ENCODE measurements at regions not wholly inside any gene's neighbourhood (a gene's known extent, or its start where the extent isn't known, plus 50 kb on each side); places are given as distances from the start of the nearest gene placed in this dataset.

- Histone ChIP-seq H3K56ac (ENCODE audit: extremely low read depth, insufficient read depth, low read length) (no peak overlapping the region), H3K4me3 (ENCODE audit: insufficient read depth, low read depth, low read length) (no peak overlapping the region), H3K23ac (ENCODE audit: low read depth, low read length) (no peak overlapping the region), H3K27me3 (ENCODE audit: control insufficient read depth, insufficient read depth, low read length) (no peaks in the 10 kb centered on the region), H3K9me1 (ENCODE audit: insufficient read depth, low read length) (no peaks in the 10 kb centered on the region), H2BK15ac (ENCODE audit: low read depth, low read length) (no peak overlapping the region), H3K4ac (ENCODE audit: low read depth, low read length) (no peak overlapping the region), H4K5ac (ENCODE audit: low read depth, low read length) (no peak overlapping the region), H3K14ac (replicated peaks; ENCODE audit: low read depth, low read length) (no peak overlapping the region), H3K36me3 (ENCODE audit: control insufficient read depth, insufficient read depth, low read length) (no peaks in the 10 kb centered on the region), H3K27ac (ENCODE audit: insufficient read depth, low read length) (no peak overlapping the region), H3K18ac (ENCODE audit: low read depth, low read length) (no peak overlapping the region), H2BK120ac (ENCODE audit: low read depth, low read length) (no peak overlapping the region), H4K20me1 (ENCODE audit: insufficient read depth, low read length) (no peaks in the 10 kb centered on the region), H3K4me2 (ENCODE audit: low read depth, low read length) (no peak overlapping the region), H3K4me1 (ENCODE audit: control insufficient read depth, insufficient read depth, low read length) (no peaks in the 10 kb centered on the region), H2BK20ac (ENCODE audit: low read depth, low read length) (no peak overlapping the region), H3K9me3 (ENCODE audit: control insufficient read depth, insufficient read depth, low read length) (0 out of 2 replicates have a peak, but pooled peaks cover 3% of the 10 kb centered on the region), H3K79me1 (ENCODE audit: low read depth in 1 of 2, low read length in 2 of 2) (no peaks in the 10 kb centered on the region), H2AK9ac (replicated peaks; ENCODE audit: low read depth, low read length, poor library complexity) (no peak overlapping the region), H4K91ac (ENCODE audit: insufficient read depth, low read depth, low read length) (no peak overlapping the region), H2BK5ac (ENCODE audit: low read depth, low read length, poor library complexity, severe bottlenecking) (no peak overlapping the region), H4K8ac (ENCODE audit: low read depth in 2 of 2, low read length in 2 of 2) (no peak overlapping the region), H2AFZ (replicated peaks; ENCODE audit: low read length, poor library complexity) (no peak overlapping the region), H3K9ac (ENCODE audit: low read depth, low read length) (no peak overlapping the region), H2AK5ac (ENCODE audit: low read depth, low read length) (no peak overlapping the region)
- dilution Hi-C loops (cut with HindIII; ENCODE audit: low sequenced_read_pairs, unreplicated experiment): no loop called here
- no CpG with 5 or more reads among the region's 1 CpG for WGBS, 2 experiments (ENCODE audit: extremely low coverage in 2 of 2, insufficient read length in 1 of 2)
- no peak for ATAC-seq (ENCODE audit: low read depth)
- DNase-seq: no peak
- intact Hi-C loops (cut with micrococcal nuclease): no loop called here
- ChIA-PET POLR2A (ENCODE audit: unreplicated experiment) (no interaction called here), CTCF (interaction anchor here (1.1 kb wide), 1 partner anchor 118 kb away, joined by 3 read pairs; no protein-coding TSS in a partner anchor)
- BruUV-seq (replicated peaks): no TSS peak
- TF ChIP-seq SMC3 (IDR thresholded peaks at IDR 0.05; ENCODE audit: low read depth, low read length) (no peak), CTCF (conservative IDR thresholded peaks at IDR 0.05; ENCODE audit: low read depth, low read length) (no peak), ELK1 (IDR thresholded peaks at IDR 0.05; ENCODE audit: borderline replicate concordance, low read depth, low read length) (no peak), MAZ (IDR thresholded peaks at IDR 0.05; ENCODE audit: borderline replicate concordance, low read depth, low read length) (no peak), POLR2A (IDR thresholded peaks at IDR 0.05; ENCODE audit: low read depth, low read length) (no peak), RAD21 (IDR thresholded peaks at IDR 0.05; ENCODE audit: low read length) (no peak), MXI1 (IDR thresholded peaks at IDR 0.05; ENCODE audit: borderline replicate concordance, low read depth, low read length) (no peak), CEBPB (IDR thresholded peaks at IDR 0.05; ENCODE audit: low read depth, low read length) (no peak), FOS (IDR thresholded peaks at IDR 0.05; ENCODE audit: low read depth, low read length) (no peak), RFX5 (IDR thresholded peaks at IDR 0.05; ENCODE audit: low read depth, low read length) (no peak), CHD1 (IDR thresholded peaks at IDR 0.05; ENCODE audit: low read depth, low read length) (no peak), NFE2L2 (IDR thresholded peaks at IDR 0.05; ENCODE audit: low read depth, low read length) (no peak), RCOR1 (IDR thresholded peaks at IDR 0.05; ENCODE audit: insufficient replicate concordance, low read length) (no peak), BHLHE40 (IDR thresholded peaks at IDR 0.05; ENCODE audit: low read depth, low read length) (no peak), MAFK (IDR thresholded peaks at IDR 0.05; ENCODE audit: low read depth, low read length) (no peak), USF2 (IDR thresholded peaks at IDR 0.05; ENCODE audit: low read depth, low read length) (no peak)
- in situ Hi-C loops (cut with MboI; ENCODE audit: low sequenced_read_pairs): no loop called here
These were observed 438.5 kb downstream of the ACTL7B start for GRCh38 chr9:108417312-108417711.
